ENCODE measurements at regions not wholly inside any gene's neighbourhood (a gene's known extent, or its start where the extent isn't known, plus 50 kb on each side); places are given as distances from the start of the nearest gene placed in this dataset.

DNA sequence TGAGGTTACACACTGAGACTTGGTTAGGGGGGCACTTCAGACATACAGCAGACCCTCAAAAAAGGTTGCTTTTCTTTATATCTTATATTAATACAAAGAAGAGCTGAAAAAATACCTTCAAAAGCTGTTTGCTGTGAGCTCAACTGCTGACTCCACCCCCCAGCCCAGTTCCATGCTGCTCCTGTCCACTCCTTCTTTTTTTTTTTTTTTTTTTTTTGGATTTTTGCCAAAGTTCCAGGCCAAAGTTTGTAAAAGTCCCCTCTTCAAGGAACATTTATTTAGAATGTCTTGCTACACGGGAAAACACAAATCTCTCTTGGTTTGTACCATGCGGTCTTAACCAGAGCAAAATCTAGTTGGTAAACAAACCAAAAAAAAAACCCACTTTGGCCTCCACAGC lies 85.3 kb upstream of the AKAP12 start:
- Histone ChIP-seq H2AFZ (ENCODE audit: low read length) (no peak overlapping the region), H3K4me3 (ENCODE audit: low read length) (no peak overlapping the region), H3K27ac (ENCODE audit: low read length) (no peak overlapping the region), H3K79me2 (ENCODE audit: low read length) (no peaks in the 10 kb centered on the region), H3K9ac (ENCODE audit: low read length) (no peak overlapping the region), H3K27me3 (ENCODE audit: low read length) (no peaks in the 10 kb centered on the region), H3K4me2 (ENCODE audit: low read length) (no peak overlapping the region), H3K36me3 (ENCODE audit: low read depth, low read length) (no peaks in the 10 kb centered on the region), H3F3A (ENCODE audit: low read length, unreplicated experiment) (no peaks in the 10 kb centered on the region), H3K4me1 (ENCODE audit: insufficient read depth, low read length) (no peaks in the 10 kb centered on the region), H3K9me3 (ENCODE audit: low read length) (no peaks in the 10 kb centered on the region), H3K9me2 (replicated peaks; ENCODE audit: low read length) (no peaks in the 10 kb centered on the region), H4K20me1 (ENCODE audit: low read length) (no peaks in the 10 kb centered on the region)
- CTCF ChIA-PET: no interaction called here
- intact Hi-C loops (cut with micrococcal nuclease): no loop called here
- BruUV-seq (replicated peaks): no TSS peak
- ATAC-seq: no peak
- no peak for DNase-seq
- TF ChIP-seq CTCF (conservative IDR thresholded peaks at IDR 0.05; ENCODE audit: low read depth, low read length) (no peak), EZH2phosphoT487 (IDR thresholded peaks at IDR 0.05; ENCODE audit: borderline replicate concordance, low read length) (no peak), EZH2 (IDR thresholded peaks at IDR 0.05; ENCODE audit: low read length, unreplicated experiment) (no peak)
- POLR2A ChIA-PET (ENCODE audit: unreplicated experiment): no interaction called here

DNA sequence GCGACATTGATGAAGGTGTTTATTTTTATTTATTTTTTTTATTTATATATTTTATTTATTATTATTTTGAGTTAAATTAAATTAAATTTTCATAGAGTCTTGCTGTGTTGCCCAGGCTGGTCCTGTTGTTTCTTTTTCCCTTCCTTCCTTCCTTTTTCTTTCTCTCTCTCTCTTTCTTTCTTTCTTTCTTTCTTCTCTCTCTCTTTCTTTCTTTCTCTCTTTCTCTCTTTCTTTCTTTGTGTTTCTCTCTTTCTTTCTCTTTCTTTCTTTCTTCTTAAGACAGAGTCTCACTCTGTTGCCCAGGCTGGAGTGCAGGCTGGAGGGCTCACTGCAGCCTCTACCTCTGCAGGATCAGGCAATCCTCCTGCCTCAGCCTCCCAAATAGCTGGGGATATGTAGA lies 84.7 kb upstream of the AKAP12 start:
- H3K9ac ChIP-seq (ENCODE audit: low read length): no peak overlapping the region
- no peak for DNase-seq
- ChIA-PET POLR2A (ENCODE audit: unreplicated experiment) (no interaction called here), CTCF (no interaction called here)
- no TSS peak for BruUV-seq (replicated peaks)
- intact Hi-C loops (cut with micrococcal nuclease): no loop called here
- no peak overlapping the region for H3K27ac ChIP-seq (ENCODE audit: low read length)
- H3K36me3 ChIP-seq (ENCODE audit: low read depth, low read length): no peaks in the 10 kb centered on the region
- H3K9me3 ChIP-seq (ENCODE audit: low read length): no peaks in the 10 kb centered on the region
- no peaks in the 10 kb centered on the region for H3K79me2 ChIP-seq (ENCODE audit: low read length)
- no peak for ATAC-seq
- H3K27me3 ChIP-seq (ENCODE audit: low read length): no peaks in the 10 kb centered on the region
- no peak overlapping the region for H3K4me3 ChIP-seq (ENCODE audit: low read length)
- no peaks in the 10 kb centered on the region for H4K20me1 ChIP-seq (ENCODE audit: low read length)
- H2AFZ ChIP-seq (ENCODE audit: low read length): no peak overlapping the region
- no peaks in the 10 kb centered on the region for H3K4me1 ChIP-seq (ENCODE audit: insufficient read depth, low read length)
- no peak overlapping the region for H3K4me2 ChIP-seq (ENCODE audit: low read length)
- no peak for TF ChIP-seq EZH2phosphoT487 (IDR thresholded peaks at IDR 0.05; ENCODE audit: borderline replicate concordance, low read length)
- no peak for TF ChIP-seq EZH2 (IDR thresholded peaks at IDR 0.05; ENCODE audit: low read length, unreplicated experiment)
- TF ChIP-seq CTCF (conservative IDR thresholded peaks at IDR 0.05; ENCODE audit: low read depth, low read length): no peak
- H3K9me2 ChIP-seq (replicated peaks; ENCODE audit: low read length): no peaks in the 10 kb centered on the region
- no peaks in the 10 kb centered on the region for H3F3A ChIP-seq (ENCODE audit: low read length, unreplicated experiment)

DNA sequence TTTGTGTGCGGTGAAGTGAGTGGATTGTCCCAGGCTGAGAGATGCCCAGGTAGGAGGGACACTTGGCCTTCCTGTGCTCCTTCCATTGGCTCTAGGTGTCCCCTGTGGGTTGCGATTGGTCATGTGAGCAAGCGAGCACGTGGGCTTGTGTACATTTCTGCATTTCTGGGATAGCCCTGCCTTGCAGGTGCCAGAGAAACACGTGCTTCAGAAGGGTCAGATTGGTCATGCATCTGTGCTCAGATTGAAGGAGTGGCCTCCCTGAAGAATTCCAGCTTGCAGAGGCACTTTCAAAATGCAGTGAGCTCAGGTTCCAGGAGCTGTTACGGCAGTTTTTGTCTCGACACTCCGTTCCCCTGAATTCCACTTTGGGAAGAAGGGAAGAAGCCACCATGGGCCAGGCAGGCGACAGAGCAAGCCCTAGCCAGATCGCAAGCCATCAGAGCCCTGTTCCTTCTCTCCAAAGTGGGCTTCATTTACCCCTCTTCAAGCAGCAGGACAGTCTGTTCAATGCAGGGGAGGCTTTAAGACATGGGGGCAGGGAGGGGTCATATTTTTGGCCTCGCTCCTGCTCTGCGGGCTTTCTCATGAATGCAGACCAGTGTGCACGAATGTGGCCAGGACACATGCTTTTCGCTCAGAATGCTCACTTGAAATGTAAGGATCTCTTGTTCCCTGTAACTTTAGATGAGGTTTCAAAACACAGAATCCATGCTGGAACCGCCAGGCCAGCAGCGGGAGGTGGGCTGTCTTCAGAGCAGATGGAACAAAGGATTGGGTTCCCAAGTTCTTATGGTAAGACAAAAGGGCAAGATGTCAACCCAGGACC lies 78.6 kb upstream of the AKAP12 start:
- Histone ChIP-seq H3K79me2 (ENCODE audit: low read length) (no peaks in the 10 kb centered on the region), H3K9me3 (ENCODE audit: low read length) (no peaks in the 10 kb centered on the region), H4K20me1 (ENCODE audit: low read length) (no peaks in the 10 kb centered on the region), H3K9me2 (replicated peaks; ENCODE audit: low read length) (no peaks in the 10 kb centered on the region), H3K4me3 (ENCODE audit: low read length) (no peak overlapping the region), H3K27me3 (ENCODE audit: low read length) (no peaks in the 10 kb centered on the region), H2AFZ (ENCODE audit: low read length) (no peak overlapping the region), H3K4me2 (ENCODE audit: low read length) (no peak overlapping the region), H3F3A (ENCODE audit: low read length, unreplicated experiment) (no peaks in the 10 kb centered on the region), H3K36me3 (ENCODE audit: low read depth, low read length) (no peaks in the 10 kb centered on the region), H3K4me1 (ENCODE audit: insufficient read depth, low read length) (no peaks in the 10 kb centered on the region), H3K27ac (ENCODE audit: low read length) (no peak overlapping the region), H3K9ac (ENCODE audit: low read length) (no peak overlapping the region)
- POLR2A ChIA-PET (ENCODE audit: unreplicated experiment): no interaction called here
- intact Hi-C loops (cut with micrococcal nuclease): no loop called here
- CTCF ChIA-PET: no interaction called here
- no TSS peak for BruUV-seq (replicated peaks)
- TF ChIP-seq CTCF (conservative IDR thresholded peaks at IDR 0.05; ENCODE audit: low read depth, low read length): no peak
- TF ChIP-seq EZH2phosphoT487 (IDR thresholded peaks at IDR 0.05; ENCODE audit: borderline replicate concordance, low read length): no peak
- no peak for TF ChIP-seq EZH2 (IDR thresholded peaks at IDR 0.05; ENCODE audit: low read length, unreplicated experiment)
- no peak for ATAC-seq
- no peak for DNase-seq
